Hematopoietic multipotent progenitor cell treated with erythropoietin and hydrocortisone succinate and interleukin-3 and kit ligand, for 15 days (in vitro differentiated cells): ENCODE measurements at regions not wholly inside any gene's neighbourhood (a gene's known extent, or its start where the extent isn't known, plus 50 kb on each side); places are given as distances from the start of the nearest gene placed in this dataset.

ENCODE experiments used
- DNase-seq: peaks from one replicate; pipeline ENCODE4 v3.0.0-alpha.2; 2015; ENCODE audit warnings: low spot score

- DNase-seq = no peak
Observed at GRCh38 chr13:73894995-73895571, 239.1 kb downstream of the KLF12 start.

GRCh38 chr13:73893833-73894232 lies 240.4 kb downstream of the KLF12 start:
- DNase-seq = no peak

- DNase-seq = no peak
Observed at GRCh38 chr13:73891805-73892204, 242.4 kb downstream of the KLF12 start.

- no peak for DNase-seq
Observed at GRCh38 chr13:73883162-73883561, 251.0 kb downstream of the KLF12 start.

GRCh38 chr13:73880365-73880764 lies 253.8 kb downstream of the KLF12 start:
- no peak for DNase-seq

GRCh38 chr13:73879346-73880015 lies 254.7 kb downstream of the KLF12 start:
- no peak for DNase-seq

GRCh38 chr13:73877399-73877798 lies 256.8 kb downstream of the KLF12 start:
- no peak for DNase-seq

GRCh38 chr13:73876323-73876722 lies 257.9 kb downstream of the KLF12 start:
- DNase-seq = no peak

- no peak for DNase-seq
Observed at GRCh38 chr13:73873940-73874830, 260.0 kb downstream of the KLF12 start.

GRCh38 chr13:73872397-73872796 lies 261.8 kb downstream of the KLF12 start:
- DNase-seq = no peak

GRCh38 chr13:73870970-73871935 lies 263.0 kb downstream of the KLF12 start:
- DNase-seq = no peak

- DNase-seq = no peak
Observed at GRCh38 chr13:73870036-73870741, 264.0 kb downstream of the KLF12 start.

GRCh38 chr13:73865027-73865426 lies 269.2 kb downstream of the KLF12 start:
- no peak for DNase-seq

- DNase-seq = no peak
Observed at GRCh38 chr13:73861136-73861535, 273.1 kb downstream of the KLF12 start.

GRCh38 chr13:73860501-73860900 lies 273.7 kb downstream of the KLF12 start:
- no peak for DNase-seq

- no peak for DNase-seq
Observed at GRCh38 chr13:73859841-73860240, 274.4 kb downstream of the KLF12 start.

GRCh38 chr13:73857106-73857505 lies 277.1 kb downstream of the KLF12 start:
- DNase-seq = no peak

GRCh38 chr13:73851104-73851503 lies 283.1 kb downstream of the KLF12 start:
- DNase-seq = no peak

- DNase-seq = no peak
Observed at GRCh38 chr13:73850104-73850873, 283.9 kb downstream of the KLF12 start.

- DNase-seq = no peak
Observed at GRCh38 chr13:73849292-73849691, 284.9 kb downstream of the KLF12 start.
